GM10266 (cell line): ENCODE measurements at regions not wholly inside any gene's neighbourhood (a gene's known extent, or its start where the extent isn't known, plus 50 kb on each side); places are given as distances from the start of the nearest gene placed in this dataset.

Source experiments
- DNase-seq: peaks from one replicate; pipeline ENCODE4 v3.0.0; 2012; ENCODE audit errors: extremely low spot score
- TF ChIP-seq, protein P1 (sequence below): IDR thresholded peaks from 2 replicates; pipeline ENCODE4 v1.5.1; 2012; ENCODE audit warnings: mild to moderate bottlenecking, low read depth; ENCODE audit not compliant: control insufficient read depth, insufficient read depth; ENCODE audit errors: missing control alignments

- TF ChIP-seq, protein P1, sequence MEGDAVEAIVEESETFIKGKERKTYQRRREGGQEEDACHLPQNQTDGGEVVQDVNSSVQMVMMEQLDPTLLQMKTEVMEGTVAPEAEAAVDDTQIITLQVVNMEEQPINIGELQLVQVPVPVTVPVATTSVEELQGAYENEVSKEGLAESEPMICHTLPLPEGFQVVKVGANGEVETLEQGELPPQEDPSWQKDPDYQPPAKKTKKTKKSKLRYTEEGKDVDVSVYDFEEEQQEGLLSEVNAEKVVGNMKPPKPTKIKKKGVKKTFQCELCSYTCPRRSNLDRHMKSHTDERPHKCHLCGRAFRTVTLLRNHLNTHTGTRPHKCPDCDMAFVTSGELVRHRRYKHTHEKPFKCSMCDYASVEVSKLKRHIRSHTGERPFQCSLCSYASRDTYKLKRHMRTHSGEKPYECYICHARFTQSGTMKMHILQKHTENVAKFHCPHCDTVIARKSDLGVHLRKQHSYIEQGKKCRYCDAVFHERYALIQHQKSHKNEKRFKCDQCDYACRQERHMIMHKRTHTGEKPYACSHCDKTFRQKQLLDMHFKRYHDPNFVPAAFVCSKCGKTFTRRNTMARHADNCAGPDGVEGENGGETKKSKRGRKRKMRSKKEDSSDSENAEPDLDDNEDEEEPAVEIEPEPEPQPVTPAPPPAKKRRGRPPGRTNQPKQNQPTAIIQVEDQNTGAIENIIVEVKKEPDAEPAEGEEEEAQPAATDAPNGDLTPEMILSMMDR, result no peak
- no peak for DNase-seq
Measured at GRCh38 chr18:41466436-41467160, 488.4 kb upstream of the PIK3C3 start.

DNA sequence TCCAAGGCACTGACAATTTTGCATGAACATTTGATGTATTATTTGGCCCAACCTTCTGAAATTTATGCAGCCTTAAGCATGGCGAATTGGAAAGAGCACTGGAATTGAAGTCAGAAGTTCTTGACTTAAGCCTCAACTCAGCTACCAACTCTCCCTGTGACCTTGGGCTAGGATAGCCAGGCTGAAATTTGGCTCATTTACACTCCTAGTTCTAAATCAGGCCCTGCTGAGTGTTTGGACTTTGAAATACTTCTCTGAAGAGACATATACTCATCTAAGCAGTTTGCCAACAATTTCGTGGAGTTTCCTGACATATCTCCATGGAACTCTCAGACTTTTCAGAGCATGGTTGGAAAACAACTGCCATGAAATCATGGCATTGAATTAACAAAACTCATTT, 489.6 kb upstream of the PIK3C3 start:
- TF ChIP-seq, protein P1, result no peak
- no peak for DNase-seq

GRCh38 chr18:41464278-41464677, 490.8 kb upstream of the PIK3C3 start:
- TF ChIP-seq, protein P1, result no peak
- no peak for DNase-seq

DNA sequence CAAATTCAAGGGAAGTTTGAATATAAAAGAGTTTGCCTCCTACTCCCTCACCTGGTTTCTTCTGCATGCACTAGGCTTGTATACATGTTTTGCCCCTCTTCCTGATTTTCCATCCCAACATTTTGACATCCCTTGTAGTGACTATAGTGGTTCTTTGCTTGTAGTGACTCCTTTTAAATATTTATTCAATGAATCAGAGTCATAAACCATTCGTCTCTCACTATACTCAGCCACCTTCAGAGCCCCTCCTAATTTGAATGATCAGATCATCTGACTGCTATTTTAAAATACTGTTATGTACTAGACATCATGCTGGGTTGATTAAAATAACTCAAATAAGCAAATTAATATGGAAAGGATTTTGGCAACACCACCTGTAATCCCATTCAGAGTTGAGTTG, 492.1 kb upstream of the PIK3C3 start:
- no peak for DNase-seq
- TF ChIP-seq, protein P1, result no peak

- TF ChIP-seq, protein P1, result no peak
- no peak for DNase-seq
Measured at GRCh38 chr18:41461114-41461513, 493.9 kb upstream of the PIK3C3 start.

- TF ChIP-seq, protein P1, result no peak
- DNase-seq, result no peak
Measured at GRCh38 chr18:41459656-41460055, 495.4 kb upstream of the PIK3C3 start.

GRCh38 chr18:41458376-41458775, 496.7 kb upstream of the PIK3C3 start:
- DNase-seq, result no peak
- TF ChIP-seq, protein P1, result no peak
